Stimulated activated naive CD4-positive, alpha-beta T cell (primary cell): ENCODE measurements at regions not wholly inside any gene's neighbourhood (a gene's known extent, or its start where the extent isn't known, plus 50 kb on each side); places are given as distances from the start of the nearest gene placed in this dataset.
"Not testable (repeated sequence)": the region's sequence is repeated elsewhere in the genome, so short reads cannot be mapped to it uniquely, and the experiment has no call there.

ENCODE experiments used
- DNase-seq, 6 experiments: peaks; one replicate each; lab custom pipeline; 2025; lab: John Stamatoyannopoulos, UW

GRCh38 chr14:106396999-106397398, 870.6 kb downstream of the TMEM121 start:
- DNase-seq = no peak

- DNase-seq = peak in 5 of 6 experiments; percentile 7 to 54 (median 30)
Measured at GRCh38 chr14:106398931-106399331, 872.5 kb downstream of the TMEM121 start.

- DNase-seq = not testable (repeated sequence)
Measured at GRCh38 chr14:106401316-106401715, 874.9 kb downstream of the TMEM121 start.

GRCh38 chr14:106410229-106410628, 883.8 kb downstream of the TMEM121 start:
- DNase-seq = peak in 4 of 6 experiments; percentile 3 to 31 (median 12)

GRCh38 chr14:106414464-106414863, 888.1 kb downstream of the TMEM121 start:
- DNase-seq = no peak

- DNase-seq = peak; percentile 47 to 88 (median 71)
Measured at GRCh38 chr14:106417224-106418049, 891.1 kb downstream of the TMEM121 start.

- peak in 1 of 6 experiments; percentile 24 for DNase-seq
Measured at GRCh38 chr14:106419376-106419965, 893.1 kb downstream of the TMEM121 start.

GRCh38 chr14:106421431-106422033, 895.1 kb downstream of the TMEM121 start:
- peak; percentile 27 to 78 (median 62) for DNase-seq

GRCh38 chr14:106422066-106422465, 895.7 kb downstream of the TMEM121 start:
- DNase-seq = no peak

GRCh38 chr14:106425150-106425549, 898.8 kb downstream of the TMEM121 start:
- not testable (repeated sequence) for DNase-seq

- peak in 5 of 6 experiments; percentile 9 to 72 (median 61) for DNase-seq
Measured at GRCh38 chr14:106436310-106436905, 910.0 kb downstream of the TMEM121 start.

- DNase-seq = peak in 4 of 6 experiments; percentile 5 to 51 (median 29)
Measured at GRCh38 chr14:106442857-106443256, 916.5 kb downstream of the TMEM121 start.

- DNase-seq = no peak
Measured at GRCh38 chr14:106455026-106455425, 928.6 kb downstream of the TMEM121 start.

- peak; percentile 30 to 71 (median 54) for DNase-seq
Measured at GRCh38 chr14:106459971-106460730, 933.8 kb downstream of the TMEM121 start.

GRCh38 chr14:106460916-106461315, 934.5 kb downstream of the TMEM121 start:
- DNase-seq = no peak

- DNase-seq = not testable (repeated sequence)
Measured at GRCh38 chr14:106466483-106466882, 940.1 kb downstream of the TMEM121 start.

GRCh38 chr14:106468869-106469268, 942.5 kb downstream of the TMEM121 start:
- peak in 3 of 6 experiments; percentile 18 to 31 (median 21) for DNase-seq

- peak in 1 of 6 experiments; percentile 8 for DNase-seq
Measured at GRCh38 chr14:106470028-106470427, 943.6 kb downstream of the TMEM121 start.

GRCh38 chr14:106474261-106475028, 948.1 kb downstream of the TMEM121 start:
- DNase-seq = not testable (repeated sequence)

- DNase-seq = not testable (repeated sequence)
Measured at GRCh38 chr14:106475214-106475613, 948.8 kb downstream of the TMEM121 start.

GRCh38 chr14:106477600-106477999, 951.2 kb downstream of the TMEM121 start:
- DNase-seq = not testable (repeated sequence)
